Sigmoid colon (tissue), 4 donors: ENCODE measurements at regions not wholly inside any gene's neighbourhood (a gene's known extent, or its start where the extent isn't known, plus 50 kb on each side); places are given as distances from the start of the nearest gene placed in this dataset.

Experiments used
- CTCF ChIP-seq, 4 experiments: fragments of 450-650 bp in 3 of 4; fragments of 200-600 bp in 1 of 4; IDR thresholded peaks; one replicate each; pipeline ENCODE4 v1.5.1; 2016 to 2019; ENCODE audit warnings: antibody characterized with exemption in 4 of 4, mild to moderate bottlenecking in 3 of 4, moderate library complexity in 2 of 4
- EP300 ChIP-seq, 4 donors: sonication (generic); formaldehyde crosslinking; IDR thresholded peaks; one replicate each; pipeline ENCODE4 v1.6.1; 2017; ENCODE audit warnings: antibody characterized with exemption in 4 of 4

- TF ChIP-seq CTCF (IDR thresholded peaks at IDR 0.05) = no peak
- no peak for TF ChIP-seq EP300 (IDR thresholded peaks at IDR 0.05)
Observed at GRCh38 chr15:70547846-70548487, 215.4 kb downstream of the UACA start.
